ENCODE measurements at regions not wholly inside any gene's neighbourhood (a gene's known extent, or its start where the extent isn't known, plus 50 kb on each side); places are given as distances from the start of the nearest gene placed in this dataset.

GRCh38 chr14:38546932-38547551, 291.1 kb upstream of the CLEC14A start:
- TF ChIP-seq POLR2AphosphoS5 (IDR thresholded peaks at IDR 0.05) (no peak), POLR2A (IDR thresholded peaks at IDR 0.05) (no peak), CTCF (IDR thresholded peaks at IDR 0.05) (no peak), EP300 (IDR thresholded peaks at IDR 0.05) (no peak)

Measured in gastroesophageal sphincter (tissue), 3 donors.